Gastroesophageal sphincter (tissue), 2 donors: ENCODE measurements at regions not wholly inside any gene's neighbourhood (a gene's known extent, or its start where the extent isn't known, plus 50 kb on each side); places are given as distances from the start of the nearest gene placed in this dataset.

Source experiments
- EP300 ChIP-seq: sonication (generic); formaldehyde crosslinking; IDR thresholded peaks from one replicate; pipeline ENCODE4 v1.6.1; 2017; ENCODE audit warnings: antibody characterized with exemption, mild to moderate bottlenecking
- POLR2AphosphoS5 ChIP-seq: sonication (generic); formaldehyde crosslinking; IDR thresholded peaks from one replicate; pipeline ENCODE4 v1.6.1; 2017; ENCODE audit warnings: antibody characterized with exemption

DNA sequence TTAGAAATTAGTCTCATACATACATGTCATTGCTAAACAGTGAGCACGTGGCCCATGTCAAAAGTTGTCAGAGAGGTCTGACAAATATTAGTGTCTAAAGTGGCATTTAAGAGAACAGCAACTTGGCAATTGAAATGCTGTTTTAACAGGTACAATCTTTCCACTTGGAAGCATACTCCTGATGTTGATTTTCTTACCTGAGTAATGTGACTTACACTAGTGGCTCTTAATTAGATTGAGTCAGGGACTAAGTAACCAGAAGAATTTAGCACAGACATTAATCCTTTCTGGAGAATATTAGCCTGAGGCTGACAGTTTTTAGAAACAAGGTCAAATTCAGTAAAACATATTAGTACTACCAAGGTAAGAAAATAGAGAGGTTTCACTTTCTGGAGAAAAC lies 357.0 kb upstream of the ZNF608 start:
- no peak for TF ChIP-seq EP300
- TF ChIP-seq POLR2AphosphoS5 = no peak
